Stimulated activated CD4-positive, alpha-beta T cell treated with anti-CD3 and anti-CD28 coated beads, Interleukin-15, amount 100 ng/mL, for 24 hours (primary cell): ENCODE measurements at regions not wholly inside any gene's neighbourhood (a gene's known extent, or its start where the extent isn't known, plus 50 kb on each side); places are given as distances from the start of the nearest gene placed in this dataset.

Experiments
- DNase-seq: peaks from one replicate; pipeline ENCODE4 v3.0.0-alpha.2; 2020

DNA sequence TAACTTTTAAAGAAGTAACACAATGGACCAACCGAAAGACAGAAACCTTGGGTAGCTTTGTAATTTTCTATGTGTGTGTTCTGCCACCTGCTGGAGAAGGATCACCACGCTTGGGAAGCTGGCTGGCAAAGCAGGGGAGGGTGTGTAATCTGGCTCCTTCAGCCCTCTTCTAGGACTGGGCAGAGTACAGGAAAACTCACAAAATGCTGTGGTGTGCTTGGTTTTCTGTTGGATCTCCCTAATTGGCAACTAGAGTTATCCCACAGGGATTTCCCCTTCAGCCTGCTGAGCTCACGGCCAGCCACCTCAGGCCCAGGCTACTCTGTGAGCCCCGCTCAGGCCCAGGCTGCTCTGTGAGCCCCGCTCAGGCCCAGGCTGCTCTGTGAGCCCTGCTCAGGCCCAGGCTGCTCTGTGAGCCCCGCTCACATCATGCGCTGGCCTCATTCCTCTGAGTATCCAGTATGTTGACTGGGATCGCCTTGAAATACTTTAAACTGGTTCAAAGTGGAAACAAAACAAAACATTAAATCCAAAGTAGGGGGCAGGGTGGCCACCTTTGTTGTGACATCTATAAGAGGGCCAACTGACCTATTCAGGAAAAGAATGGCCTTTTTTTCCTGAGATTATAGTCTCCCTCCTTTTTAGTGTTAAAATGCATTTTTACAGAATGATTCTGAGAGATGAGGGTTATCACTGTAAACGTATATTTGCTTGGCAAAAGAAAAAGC lies 52.0 kb upstream of the RNU6-8 start:
- DNase-seq, result peak; percentile 62

DNA sequence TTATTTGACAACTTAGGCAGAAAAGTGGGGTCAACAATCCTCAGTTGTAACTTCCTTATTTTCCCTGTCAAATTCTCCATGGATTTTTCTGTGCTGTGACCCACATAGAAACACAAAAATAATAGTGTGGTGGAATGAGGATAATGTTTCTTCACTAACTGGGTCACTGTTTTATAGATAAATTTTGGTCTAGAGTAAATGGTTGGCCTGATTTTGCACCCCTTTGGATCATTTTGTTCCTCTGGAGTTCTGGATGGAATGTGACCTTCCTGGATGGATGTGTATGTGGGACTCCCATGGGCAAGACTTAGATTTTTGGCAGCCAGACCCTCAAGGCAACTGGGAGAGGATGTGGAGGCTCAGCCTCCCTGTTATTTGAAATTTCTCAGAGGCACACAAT lies 52.7 kb upstream of the RNU6-8 start:
- DNase-seq, result no peak

- no peak for DNase-seq
Measured at GRCh38 chr14:32256576-32256975, 53.5 kb upstream of the RNU6-8 start.

DNA sequence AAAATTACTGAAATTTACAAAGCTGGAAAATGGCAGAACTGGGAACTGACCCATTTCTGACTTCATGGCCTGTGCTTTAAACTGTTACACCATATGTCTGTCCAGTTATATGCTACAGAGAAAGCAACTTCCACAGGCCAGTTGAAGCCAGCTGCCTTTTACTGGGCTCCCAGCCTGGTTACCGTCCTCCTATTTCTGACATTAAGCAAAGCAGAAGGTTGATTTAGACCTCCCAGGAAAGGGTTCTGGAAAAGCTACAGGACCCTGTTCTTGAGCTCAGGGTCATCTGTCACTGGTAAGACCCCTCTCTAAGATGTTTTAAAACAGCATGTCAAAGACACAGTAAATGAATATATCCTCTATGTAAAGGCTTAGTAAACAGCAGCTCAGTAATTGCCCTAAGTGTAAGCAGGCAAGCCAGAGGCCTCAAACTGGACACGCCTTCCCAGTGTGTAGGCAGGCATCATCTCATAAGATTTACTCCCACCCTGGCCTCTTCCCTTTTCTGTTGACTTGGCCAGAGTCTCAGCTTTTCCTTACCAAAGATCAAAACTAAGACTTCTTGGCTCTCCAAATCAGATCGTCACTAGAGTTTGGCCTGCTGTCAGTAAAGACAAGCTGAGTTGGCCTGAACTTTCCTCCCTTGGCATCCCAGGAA lies 55.4 kb upstream of the RNU6-8 start:
- DNase-seq, result no peak

GRCh38 chr14:32259368-32260013 lies 56.4 kb upstream of the RNU6-8 start:
- DNase-seq, result peak; percentile 18

- DNase-seq, result no peak
Measured at GRCh38 chr14:32263939-32264567, 61.0 kb upstream of the RNU6-8 start.

DNA sequence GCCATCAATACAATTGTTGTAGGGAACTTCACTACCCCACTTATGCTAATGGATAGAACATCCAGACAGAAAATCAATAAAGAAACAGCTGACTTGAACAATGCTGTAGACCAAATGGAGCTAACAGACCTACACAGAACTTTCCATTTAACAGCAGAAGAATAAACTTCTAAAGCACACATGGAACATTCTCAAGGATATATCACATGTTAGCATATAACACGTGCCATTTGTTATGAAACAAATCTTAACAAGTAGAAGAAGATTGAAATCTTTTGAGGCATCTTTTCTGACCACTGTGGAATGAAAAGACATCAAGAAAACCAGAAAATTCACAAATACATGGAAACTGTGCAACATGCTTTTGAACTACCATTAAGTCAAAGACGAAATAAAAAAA lies 62.5 kb upstream of the RNU6-8 start:
- DNase-seq, result no peak

DNA sequence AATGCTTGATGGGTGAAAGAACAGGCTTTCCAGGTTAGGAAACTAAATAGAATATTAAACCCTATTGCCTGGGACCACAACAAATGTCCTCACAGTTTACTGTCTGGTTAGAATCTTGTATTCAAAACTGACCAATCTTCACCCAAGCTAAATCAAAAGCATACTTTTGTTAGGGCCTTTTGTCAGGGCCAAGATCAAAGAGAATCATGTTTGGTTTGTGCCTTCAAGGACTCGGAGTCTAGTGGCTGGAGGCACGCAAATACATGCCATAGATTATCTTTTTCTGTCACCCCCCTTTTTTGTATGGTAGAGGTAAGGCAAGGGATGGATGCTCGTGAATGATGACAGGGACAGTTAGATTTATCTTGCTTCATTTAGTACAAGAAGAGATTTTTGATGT lies 51.1 kb upstream of the AKAP6 start:
- no peak for DNase-seq
